Right lobe of liver (tissue), 4 donors: ENCODE measurements at regions not wholly inside any gene's neighbourhood (a gene's known extent, or its start where the extent isn't known, plus 50 kb on each side); places are given as distances from the start of the nearest gene placed in this dataset.

Source experiments
- POLR2A ChIP-seq: fragments of 450-650 bp; IDR thresholded peaks from one replicate; pipeline ENCODE4 v1.6.1; 2017; ENCODE audit warnings: antibody characterized with exemption, mild to moderate bottlenecking
- TF ChIP-seq, protein P1 (sequence below), 4 donors: fragments of 200-600 bp in 3 of 4; fragments of 450-650 bp in 1 of 4; IDR thresholded peaks; one replicate each; pipeline versions ENCODE4 v1.5.1 to v1.8.0; 2016 to 2022; ENCODE audit warnings: antibody characterized with exemption in 4 of 4, mild to moderate bottlenecking in 2 of 4
- donor health status: DM: no; HTN: no; CAD: no.
- donor health status: DM: no; HTN: no; CAD: no.
- donor health status: DM: no; HTN: yes; CAD: no.

GRCh38 chr3:22113453-22113852, 362.4 kb upstream of the ZNF385D start:
- TF ChIP-seq, protein P1, sequence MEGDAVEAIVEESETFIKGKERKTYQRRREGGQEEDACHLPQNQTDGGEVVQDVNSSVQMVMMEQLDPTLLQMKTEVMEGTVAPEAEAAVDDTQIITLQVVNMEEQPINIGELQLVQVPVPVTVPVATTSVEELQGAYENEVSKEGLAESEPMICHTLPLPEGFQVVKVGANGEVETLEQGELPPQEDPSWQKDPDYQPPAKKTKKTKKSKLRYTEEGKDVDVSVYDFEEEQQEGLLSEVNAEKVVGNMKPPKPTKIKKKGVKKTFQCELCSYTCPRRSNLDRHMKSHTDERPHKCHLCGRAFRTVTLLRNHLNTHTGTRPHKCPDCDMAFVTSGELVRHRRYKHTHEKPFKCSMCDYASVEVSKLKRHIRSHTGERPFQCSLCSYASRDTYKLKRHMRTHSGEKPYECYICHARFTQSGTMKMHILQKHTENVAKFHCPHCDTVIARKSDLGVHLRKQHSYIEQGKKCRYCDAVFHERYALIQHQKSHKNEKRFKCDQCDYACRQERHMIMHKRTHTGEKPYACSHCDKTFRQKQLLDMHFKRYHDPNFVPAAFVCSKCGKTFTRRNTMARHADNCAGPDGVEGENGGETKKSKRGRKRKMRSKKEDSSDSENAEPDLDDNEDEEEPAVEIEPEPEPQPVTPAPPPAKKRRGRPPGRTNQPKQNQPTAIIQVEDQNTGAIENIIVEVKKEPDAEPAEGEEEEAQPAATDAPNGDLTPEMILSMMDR (IDR thresholded peaks at IDR 0.05), result no peak
- TF ChIP-seq POLR2A, result no peak
